H1 (cell line): ENCODE measurements at regions not wholly inside any gene's neighbourhood (a gene's known extent, or its start where the extent isn't known, plus 50 kb on each side); places are given as distances from the start of the nearest gene placed in this dataset.

Experiments used
- E2F6 ChIP-seq: IDR thresholded peaks from 2 replicates; pipeline ENCODE4 v1.6.1; 2012; ENCODE audit warnings: inconsistent platforms
- EP300 ChIP-seq, 2 experiments: IDR thresholded peaks; 1 replicate in 1 of 2; 2 replicates in 1 of 2; pipeline ENCODE4 v1.6.1; 2011 to 2012; ENCODE audit warnings: low read depth in 2 of 2, low read length in 2 of 2, mild to moderate bottlenecking in 2 of 2, borderline replicate concordance in 1 of 2, inconsistent platforms in 1 of 2, moderate library complexity in 1 of 2
- SIX5 ChIP-seq: IDR thresholded peaks from 2 replicates; pipeline ENCODE4 v1.6.1; 2011; ENCODE audit warnings: mild to moderate bottlenecking, low read depth, low read length
- TAF7 ChIP-seq: optimal IDR thresholded peaks from 2 replicates; pipeline ENCODE3; 2011; ENCODE audit warnings: low read depth, mild to moderate bottlenecking, inconsistent platforms, low read length, moderate library complexity, borderline replicate concordance

DNA sequence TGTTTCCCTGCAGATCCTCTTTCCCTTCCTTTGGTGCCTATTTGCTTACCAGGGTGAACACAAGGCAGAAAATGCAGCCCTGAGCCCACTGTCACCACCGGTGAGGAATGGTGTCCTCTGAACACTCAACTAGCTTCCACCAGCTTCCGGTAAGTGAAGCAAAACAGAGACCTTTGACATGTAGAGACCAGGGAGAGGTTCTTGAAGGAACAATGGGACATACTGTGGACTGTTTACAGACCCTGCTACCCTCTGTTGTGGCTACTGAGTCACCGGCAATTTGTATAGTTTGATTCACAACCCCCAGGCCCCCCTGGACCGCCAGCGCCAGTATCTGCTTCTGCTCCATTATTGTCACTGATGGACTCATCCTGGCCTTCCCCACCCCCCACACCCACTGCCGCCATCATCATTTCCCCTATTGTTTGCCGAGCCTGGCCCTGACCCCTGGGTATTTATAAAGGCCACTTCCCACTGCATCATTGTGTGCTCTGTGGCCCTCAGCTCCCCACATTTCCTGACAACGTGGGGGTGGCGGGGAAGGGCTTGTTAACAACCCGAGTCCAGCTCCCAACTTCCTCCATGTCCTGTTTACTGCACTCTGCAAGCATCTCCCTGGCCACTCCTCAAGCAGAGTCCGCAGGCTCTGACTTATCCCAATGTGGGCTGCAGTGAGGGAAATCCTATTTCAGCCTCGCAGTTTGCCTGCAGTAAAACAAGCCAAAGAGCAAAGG lies 252.9 kb downstream of the ETS1 start (continued):
- TF ChIP-seq EP300 (IDR thresholded peaks at IDR 0.05; ENCODE audit: borderline replicate concordance in 1 of 2, low read depth in 2 of 2, low read length in 2 of 2), result no peak
- no peak for TF ChIP-seq E2F6
- no peak for TF ChIP-seq SIX5
- TF ChIP-seq TAF7, result no peak
